NCI-H187 (cell line): ENCODE measurements at regions not wholly inside any gene's neighbourhood (a gene's known extent, or its start where the extent isn't known, plus 50 kb on each side); places are given as distances from the start of the nearest gene placed in this dataset.
"Not testable (repeated sequence)": the region's sequence is repeated elsewhere in the genome, so short reads cannot be mapped to it uniquely, and the experiment has no call there.

Experiments used
- DNase-seq, 2 experiments: peaks; one replicate each; lab custom pipeline; 2025; lab: John Stamatoyannopoulos, UW

GRCh38 chr2:225244933-225245332 is 154.6 kb upstream of the NYAP2 start:
- DNase-seq = no peak

GRCh38 chr2:225236769-225237323 is 162.7 kb upstream of the NYAP2 start:
- no peak for DNase-seq

- DNase-seq = no peak
Measured at GRCh38 chr2:225233234-225233633, 166.3 kb upstream of the NYAP2 start.

GRCh38 chr2:225231900-225232299 is 167.6 kb upstream of the NYAP2 start:
- DNase-seq = no peak

GRCh38 chr2:225229346-225229745 is 170.2 kb upstream of the NYAP2 start:
- not testable (repeated sequence) for DNase-seq

- no peak for DNase-seq
Measured at GRCh38 chr2:225226441-225226840, 173.1 kb upstream of the NYAP2 start.

GRCh38 chr2:225223301-225223700 is 176.2 kb upstream of the NYAP2 start:
- DNase-seq = no peak

- DNase-seq = no peak
Measured at GRCh38 chr2:225207471-225207870, 165.2 kb upstream of the DOCK10 start.

- DNase-seq = no peak
Measured at GRCh38 chr2:225207043-225207442, 164.8 kb upstream of the DOCK10 start.

- no peak for DNase-seq
Measured at GRCh38 chr2:225196579-225196978, 154.3 kb upstream of the DOCK10 start.

- DNase-seq = no peak
Measured at GRCh38 chr2:225192869-225193268, 150.6 kb upstream of the DOCK10 start.

- no peak for DNase-seq
Measured at GRCh38 chr2:225190987-225191386, 148.7 kb upstream of the DOCK10 start.

GRCh38 chr2:225184948-225185347 is 142.7 kb upstream of the DOCK10 start:
- no peak for DNase-seq

GRCh38 chr2:225182126-225182525 is 139.9 kb upstream of the DOCK10 start:
- DNase-seq = no peak

- DNase-seq = no peak
Measured at GRCh38 chr2:225177098-225177497, 134.8 kb upstream of the DOCK10 start.

- peak; percentile 20 to 33 for DNase-seq
Measured at GRCh38 chr2:225173909-225174308, 131.6 kb upstream of the DOCK10 start.

- no peak for DNase-seq
Measured at GRCh38 chr2:225171350-225171749, 129.1 kb upstream of the DOCK10 start.

GRCh38 chr2:225170162-225170561 is 127.9 kb upstream of the DOCK10 start:
- no peak for DNase-seq

- no peak for DNase-seq
Measured at GRCh38 chr2:225169396-225169795, 127.1 kb upstream of the DOCK10 start.

- DNase-seq = no peak
Measured at GRCh38 chr2:225165052-225165451, 122.8 kb upstream of the DOCK10 start.

GRCh38 chr2:225164401-225165050 is 122.3 kb upstream of the DOCK10 start:
- no peak for DNase-seq

- DNase-seq = no peak
Measured at GRCh38 chr2:225158360-225158759, 116.1 kb upstream of the DOCK10 start.

- DNase-seq = no peak
Measured at GRCh38 chr2:225156853-225157451, 114.7 kb upstream of the DOCK10 start.

GRCh38 chr2:225140723-225141122 is 98.5 kb upstream of the DOCK10 start:
- no peak for DNase-seq
